Fibroblast of the conjunctiva (primary cell): ENCODE measurements at regions not wholly inside any gene's neighbourhood (a gene's known extent, or its start where the extent isn't known, plus 50 kb on each side); places are given as distances from the start of the nearest gene placed in this dataset.

Source experiments
- DNase-seq: peaks from one replicate; pipeline ENCODE4 v3.0.0-alpha.2; 2010; ENCODE audit warnings: low read depth

GRCh38 chr2:67660015-67660602 is 263.0 kb downstream of the ETAA1 start:
- no peak for DNase-seq

- DNase-seq: no peak
These were observed 263.7 kb downstream of the ETAA1 start for GRCh38 chr2:67660871-67661270.

- no peak for DNase-seq
These were observed 265.1 kb downstream of the ETAA1 start for GRCh38 chr2:67662222-67662621.

- no peak for DNase-seq
These were observed 266.6 kb downstream of the ETAA1 start for GRCh38 chr2:67663776-67664175.

GRCh38 chr2:67666386-67667053 is 269.4 kb downstream of the ETAA1 start:
- no peak for DNase-seq

- DNase-seq: peak; percentile 63
These were observed 270.1 kb downstream of the ETAA1 start for GRCh38 chr2:67667054-67667908.

GRCh38 chr2:67668538-67668937 is 271.4 kb downstream of the ETAA1 start:
- DNase-seq: no peak

- no peak for DNase-seq
These were observed 272.0 kb downstream of the ETAA1 start for GRCh38 chr2:67669168-67669567.

- no peak for DNase-seq
These were observed 272.6 kb downstream of the ETAA1 start for GRCh38 chr2:67669766-67670165.

- no peak for DNase-seq
These were observed 273.6 kb downstream of the ETAA1 start for GRCh38 chr2:67670747-67671183.

GRCh38 chr2:67671464-67672450 is 274.6 kb downstream of the ETAA1 start:
- no peak for DNase-seq

- no peak for DNase-seq
These were observed 277.5 kb downstream of the ETAA1 start for GRCh38 chr2:67674668-67675067.

GRCh38 chr2:67684991-67685390 is 287.9 kb downstream of the ETAA1 start:
- no peak for DNase-seq

GRCh38 chr2:67686254-67686653 is 289.1 kb downstream of the ETAA1 start:
- no peak for DNase-seq

- no peak for DNase-seq
These were observed 292.1 kb downstream of the ETAA1 start for GRCh38 chr2:67689186-67689585.

GRCh38 chr2:67689651-67690050 is 292.5 kb downstream of the ETAA1 start:
- DNase-seq: no peak

- no peak for DNase-seq
These were observed 297.3 kb downstream of the ETAA1 start for GRCh38 chr2:67694445-67694844.

GRCh38 chr2:67701011-67701410 is 303.9 kb downstream of the ETAA1 start:
- no peak for DNase-seq

- DNase-seq: no peak
These were observed 305.2 kb downstream of the ETAA1 start for GRCh38 chr2:67702284-67702683.

- DNase-seq: no peak
These were observed 305.8 kb downstream of the ETAA1 start for GRCh38 chr2:67702937-67703336.

- DNase-seq: no peak
These were observed 308.9 kb downstream of the ETAA1 start for GRCh38 chr2:67706082-67706481.

- DNase-seq: no peak
These were observed 310.8 kb downstream of the ETAA1 start for GRCh38 chr2:67707896-67708295.
